Loucy (cell line): ENCODE measurements at regions not wholly inside any gene's neighbourhood (a gene's known extent, or its start where the extent isn't known, plus 50 kb on each side); places are given as distances from the start of the nearest gene placed in this dataset.

ENCODE experiments used
- H2AFZ ChIP-seq: fragments of 200-600 bp; sonication (generic); 2 replicates; pipeline ENCODE4 v1.6.0; 2016; ENCODE audit warnings: antibody characterized with exemption, mild to moderate bottlenecking, low read length, moderate library complexity
- H3F3A ChIP-seq: fragments of 200-600 bp; 2 replicates; pipeline ENCODE4 v1.6.0; 2016; ENCODE audit warnings: antibody characterized with exemption, low read depth, mild to moderate bottlenecking
- H3K27me3 ChIP-seq: fragments of 200-600 bp; sonication (generic); 2 replicates; pipeline ENCODE4 v1.6.1; 2014; ENCODE audit warnings: low read length, mild to moderate bottlenecking; ENCODE audit not compliant: insufficient read depth, poor library complexity, severe bottlenecking
- H3K36me3 ChIP-seq: fragments of 200-600 bp; sonication (generic); 2 replicates; pipeline ENCODE4 v1.6.1; 2016; ENCODE audit warnings: low read length; ENCODE audit not compliant: insufficient read depth
- H3K4me1 ChIP-seq: fragments of 200-600 bp; sonication (generic); 2 replicates; pipeline ENCODE4 v1.5.1; 2014; ENCODE audit warnings: low read length, mild to moderate bottlenecking; ENCODE audit not compliant: insufficient read depth, poor library complexity, severe bottlenecking
- H3K4me2 ChIP-seq: fragments of 200-600 bp; sonication (generic); 2 replicates; pipeline ENCODE4 v1.6.0; 2014; ENCODE audit warnings: antibody characterized with exemption, low read length, low read depth, mild to moderate bottlenecking; ENCODE audit not compliant: poor library complexity, severe bottlenecking
- H3K4me3 ChIP-seq: fragments of 200-600 bp; sonication (generic); 2 replicates; pipeline ENCODE4 v1.5.1; 2014; ENCODE audit warnings: low read length, mild to moderate bottlenecking, mixed read lengths; ENCODE audit not compliant: poor library complexity, severe bottlenecking
- H3K79me2 ChIP-seq: fragments of 200-600 bp; sonication (generic); 2 replicates; pipeline ENCODE4 v1.6.1; 2014; ENCODE audit warnings: low read length; ENCODE audit not compliant: insufficient read depth
- H3K9ac ChIP-seq: fragments of 200-600 bp; sonication (generic); 2 replicates; pipeline ENCODE4 v1.6.0; 2014; ENCODE audit warnings: mild to moderate bottlenecking, low read depth, low read length, moderate library complexity; ENCODE audit not compliant: poor library complexity, severe bottlenecking
- H3K9me2 ChIP-seq: fragments of 200-600 bp; sonication (generic); replicated peaks from 2 replicates; pipeline ENCODE4 v1.6.1; 2016; ENCODE audit warnings: low read depth, low read length, mixed read lengths
- H3K9me3 ChIP-seq: fragments of 200-600 bp; sonication (generic); 2 replicates; pipeline ENCODE4 v1.6.1; 2014; ENCODE audit warnings: mild to moderate bottlenecking, antibody characterized with exemption, low read length, low read depth; ENCODE audit not compliant: insufficient read depth
- H4K20me1 ChIP-seq: fragments of 200-600 bp; sonication (generic); 2 replicates; pipeline ENCODE4 v1.6.0; 2014; ENCODE audit warnings: antibody characterized with exemption, low read length, mild to moderate bottlenecking; ENCODE audit not compliant: insufficient read depth, poor library complexity, severe bottlenecking
- CTCF ChIP-seq: fragments of 200-600 bp; sonication (generic); conservative IDR thresholded peaks from 2 replicates; pipeline ENCODE4 v1.5.1; 2014; ENCODE audit warnings: mild to moderate bottlenecking, antibody characterized with exemption, low read length
- EZH2phosphoT487 ChIP-seq: fragments of 200-600 bp; IDR thresholded peaks from 2 replicates; pipeline ENCODE4 v1.6.1; 2018; ENCODE audit warnings: antibody characterized with exemption, mild to moderate bottlenecking, moderate library complexity, borderline replicate concordance

GRCh38 chr20:17874271-17875105 is 94.1 kb downstream of the SNX5 start:
- H3K9me3 ChIP-seq: no peaks in the 10 kb centered on the region
- no peaks in the 10 kb centered on the region for H3K9me2 ChIP-seq
- H3K4me2 ChIP-seq: no peak overlapping the region
- H4K20me1 ChIP-seq: no peaks in the 10 kb centered on the region
- H3K36me3 ChIP-seq: no peaks in the 10 kb centered on the region
- H3K9ac ChIP-seq: no peak overlapping the region
- no peaks in the 10 kb centered on the region for H3K79me2 ChIP-seq
- no peak for TF ChIP-seq EZH2phosphoT487
- no peak for TF ChIP-seq CTCF
- H3K4me3 ChIP-seq: no peak overlapping the region
- no peak overlapping the region for H2AFZ ChIP-seq
- no peaks in the 10 kb centered on the region for H3K27me3 ChIP-seq
- peaks cover 2% of the 10 kb centered on the region for H3K4me1 ChIP-seq
- H3F3A ChIP-seq: no peaks in the 10 kb centered on the region

- Histone ChIP-seq H3K36me3 (no peaks in the 10 kb centered on the region), H4K20me1 (no peaks in the 10 kb centered on the region), H3K4me2 (no peak overlapping the region), H3K9me3 (no peaks in the 10 kb centered on the region), H3K9me2 (no peaks in the 10 kb centered on the region), H3F3A (no peaks in the 10 kb centered on the region), H2AFZ (no peak overlapping the region), H3K27me3 (no peaks in the 10 kb centered on the region), H3K9ac (no peak overlapping the region), H3K4me3 (no peak overlapping the region), H3K79me2 (no peaks in the 10 kb centered on the region), H3K4me1 (no peaks in the 10 kb centered on the region)
- no peak for TF ChIP-seq EZH2phosphoT487
- TF ChIP-seq CTCF: no peak
Observed at GRCh38 chr20:17873410-17874270, 95.0 kb downstream of the SNX5 start.

GRCh38 chr20:17872959-17873358 is 95.6 kb downstream of the SNX5 start:
- Histone ChIP-seq H3K9ac (no peak overlapping the region), H3K4me3 (no peak overlapping the region), H3K79me2 (no peaks in the 10 kb centered on the region), H3K9me3 (no peaks in the 10 kb centered on the region), H3K36me3 (no peaks in the 10 kb centered on the region), H3K9me2 (no peaks in the 10 kb centered on the region), H3K4me2 (no peak overlapping the region), H3F3A (no peaks in the 10 kb centered on the region), H4K20me1 (no peaks in the 10 kb centered on the region), H3K27me3 (no peaks in the 10 kb centered on the region), H2AFZ (no peak overlapping the region), H3K4me1 (no peaks in the 10 kb centered on the region)
- TF ChIP-seq CTCF (no peak), EZH2phosphoT487 (no peak)
